ENCODE measurements at regions not wholly inside any gene's neighbourhood (a gene's known extent, or its start where the extent isn't known, plus 50 kb on each side); places are given as distances from the start of the nearest gene placed in this dataset.

GRCh38 chr20:37643400-37643799 lies 50.4 kb upstream of the CTNNBL1 start:
- H3K9me3 Mint-ChIP-seq, result no peaks in the 10 kb centered on the region
- H3K27ac Mint-ChIP-seq, result no peak overlapping the region
- H3K27me3 Mint-ChIP-seq, result peaks cover 44% of the 10 kb centered on the region
- H3K4me1 Mint-ChIP-seq, result peaks cover 4% of the 10 kb centered on the region
- ChIA-PET POLR2A (no interaction called here), CTCF (no interaction called here)
- H3K4me3 Mint-ChIP-seq, result no peak overlapping the region
- DNase-seq, result no peak
- H3K36me3 Mint-ChIP-seq (ENCODE audit: low read depth), result no peaks in the 10 kb centered on the region

GRCh38 chr20:37642246-37642645 lies 51.6 kb upstream of the CTNNBL1 start:
- Mint-ChIP-seq H3K9me3 (no peaks in the 10 kb centered on the region), H3K4me3 (no peak overlapping the region), H3K27me3 (peaks cover 40% of the 10 kb centered on the region), H3K4me1 (peaks cover 4% of the 10 kb centered on the region), H3K27ac (no peak overlapping the region), H3K36me3 (ENCODE audit: low read depth) (no peaks in the 10 kb centered on the region)
- CTCF ChIA-PET, result no interaction called here
- POLR2A ChIA-PET, result interaction anchor here (0.7 kb wide), 1 partner anchor 141 kb away, joined by 3 read pairs; no protein-coding TSS in a partner anchor
- DNase-seq, result no peak

- CTCF ChIA-PET, result no interaction called here
Observed at GRCh38 chr20:37640600-37641561, 52.9 kb upstream of the CTNNBL1 start.

GRCh38 chr20:37638527-37638926 lies 55.3 kb upstream of the CTNNBL1 start:
- H3K27me3 Mint-ChIP-seq, result peaks cover 31% of the 10 kb centered on the region
- H3K4me1 Mint-ChIP-seq, result peaks cover 3% of the 10 kb centered on the region
- no peak overlapping the region for H3K27ac Mint-ChIP-seq
- H3K9me3 Mint-ChIP-seq, result peaks cover 10% of the 10 kb centered on the region
- ChIA-PET POLR2A (no interaction called here), CTCF (no interaction called here)
- no peaks in the 10 kb centered on the region for H3K36me3 Mint-ChIP-seq (ENCODE audit: low read depth)
- no peak overlapping the region for H3K4me3 Mint-ChIP-seq
- DNase-seq, result no peak

More at GRCh38 chr20:37640600-37641561, 52.9 kb upstream of the CTNNBL1 start:
- Mint-ChIP-seq H3K4me3 (no peak overlapping the region), H3K9me3 (no peaks in the 10 kb centered on the region), H3K27ac (no peak overlapping the region), H3K36me3 (ENCODE audit: low read depth) (no peaks in the 10 kb centered on the region), H3K4me1 (peaks cover 4% of the 10 kb centered on the region), H3K27me3 (peaks cover 39% of the 10 kb centered on the region)
- DNase-seq, result no peak
- POLR2A ChIA-PET, result no interaction called here

- H3K4me3 Mint-ChIP-seq, result no peak overlapping the region
- ChIA-PET CTCF (no interaction called here), POLR2A (no interaction called here)
- no peaks in the 10 kb centered on the region for H3K4me1 Mint-ChIP-seq
- no peak for DNase-seq
- no peaks in the 10 kb centered on the region for H3K36me3 Mint-ChIP-seq (ENCODE audit: low read depth)
- H3K27ac Mint-ChIP-seq, result no peak overlapping the region
- H3K9me3 Mint-ChIP-seq, result peaks cover 10% of the 10 kb centered on the region
- peaks cover 23% of the 10 kb centered on the region for H3K27me3 Mint-ChIP-seq
Observed at GRCh38 chr20:37636977-37637376, 56.9 kb upstream of the CTNNBL1 start.

- Mint-ChIP-seq H3K27ac (no peak overlapping the region), H3K4me1 (no peaks in the 10 kb centered on the region), H3K9me3 (peaks cover 10% of the 10 kb centered on the region), H3K27me3 (peaks cover 18% of the 10 kb centered on the region), H3K4me3 (no peak overlapping the region), H3K36me3 (ENCODE audit: low read depth) (no peaks in the 10 kb centered on the region)
- no peak for DNase-seq
- ChIA-PET CTCF (no interaction called here), POLR2A (no interaction called here)
Observed at GRCh38 chr20:37636212-37636975, 57.4 kb upstream of the CTNNBL1 start.

GRCh38 chr20:37630993-37631392 lies 62.8 kb upstream of the CTNNBL1 start:
- CTCF ChIA-PET, result no interaction called here
- H3K9me3 Mint-ChIP-seq, result peaks cover 10% of the 10 kb centered on the region
- H3K36me3 Mint-ChIP-seq (ENCODE audit: low read depth), result no peaks in the 10 kb centered on the region
- no peaks in the 10 kb centered on the region for H3K4me1 Mint-ChIP-seq
- POLR2A ChIA-PET, result no interaction called here
- H3K27me3 Mint-ChIP-seq, result peaks cover 30% of the 10 kb centered on the region
- H3K27ac Mint-ChIP-seq, result no peak overlapping the region
- no peak overlapping the region for H3K4me3 Mint-ChIP-seq
- DNase-seq, result no peak

- POLR2A ChIA-PET, result no interaction called here
- Mint-ChIP-seq H3K36me3 (ENCODE audit: low read depth) (no peaks in the 10 kb centered on the region), H3K9me3 (peaks cover 5% of the 10 kb centered on the region), H3K27ac (no peak overlapping the region), H3K27me3 (peaks cover 34% of the 10 kb centered on the region), H3K4me1 (no peaks in the 10 kb centered on the region), H3K4me3 (no peak overlapping the region)
- CTCF ChIA-PET, result no interaction called here
- DNase-seq, result no peak
Observed at GRCh38 chr20:37630166-37630565, 63.7 kb upstream of the CTNNBL1 start.

- ChIA-PET CTCF (no interaction called here), POLR2A (no interaction called here)
- H3K4me1 Mint-ChIP-seq, result no peaks in the 10 kb centered on the region
- H3K9me3 Mint-ChIP-seq, result no peaks in the 10 kb centered on the region
- DNase-seq, result no peak
- H3K4me3 Mint-ChIP-seq, result no peak overlapping the region
- no peaks in the 10 kb centered on the region for H3K36me3 Mint-ChIP-seq (ENCODE audit: low read depth)
- peaks cover 39% of the 10 kb centered on the region for H3K27me3 Mint-ChIP-seq
- no peak overlapping the region for H3K27ac Mint-ChIP-seq
Observed at GRCh38 chr20:37627767-37628130, 66.1 kb upstream of the CTNNBL1 start.

GRCh38 chr20:37627060-37627766 lies 66.6 kb upstream of the CTNNBL1 start:
- Mint-ChIP-seq H3K27me3 (peaks cover 39% of the 10 kb centered on the region), H3K36me3 (ENCODE audit: low read depth) (no peaks in the 10 kb centered on the region), H3K4me3 (no peak overlapping the region), H3K4me1 (no peaks in the 10 kb centered on the region), H3K9me3 (no peaks in the 10 kb centered on the region), H3K27ac (no peak overlapping the region)
- peak; percentile 48 for DNase-seq
- ChIA-PET POLR2A (no interaction called here), CTCF (no interaction called here)

GRCh38 chr20:37624963-37625362 lies 68.9 kb upstream of the CTNNBL1 start:
- Mint-ChIP-seq H3K36me3 (ENCODE audit: low read depth) (no peaks in the 10 kb centered on the region), H3K4me3 (no peak overlapping the region), H3K4me1 (no peaks in the 10 kb centered on the region), H3K9me3 (no peaks in the 10 kb centered on the region), H3K27ac (no peak overlapping the region), H3K27me3 (peaks cover 42% of the 10 kb centered on the region)
- POLR2A ChIA-PET, result no interaction called here
- DNase-seq, result no peak
- CTCF ChIA-PET, result no interaction called here

- peaks cover 33% of the 10 kb centered on the region for H3K27me3 Mint-ChIP-seq
- no peaks in the 10 kb centered on the region for H3K4me1 Mint-ChIP-seq
- DNase-seq, result no peak
- no peaks in the 10 kb centered on the region for H3K9me3 Mint-ChIP-seq
- ChIA-PET POLR2A (no interaction called here), CTCF (no interaction called here)
- no peak overlapping the region for H3K27ac Mint-ChIP-seq
- H3K4me3 Mint-ChIP-seq, result no peak overlapping the region
- H3K36me3 Mint-ChIP-seq (ENCODE audit: low read depth), result no peaks in the 10 kb centered on the region
Observed at GRCh38 chr20:37622728-37623127, 71.1 kb upstream of the CTNNBL1 start.

- H3K4me1 Mint-ChIP-seq, result no peaks in the 10 kb centered on the region
- H3K27me3 Mint-ChIP-seq, result peaks cover 35% of the 10 kb centered on the region
- no peaks in the 10 kb centered on the region for H3K36me3 Mint-ChIP-seq (ENCODE audit: low read depth)
- POLR2A ChIA-PET, result no interaction called here
- no peaks in the 10 kb centered on the region for H3K9me3 Mint-ChIP-seq
- no peak for DNase-seq
- H3K4me3 Mint-ChIP-seq, result no peak overlapping the region
- CTCF ChIA-PET, result no interaction called here
- no peak overlapping the region for H3K27ac Mint-ChIP-seq
Observed at GRCh38 chr20:37619496-37619895, 74.3 kb upstream of the CTNNBL1 start.
